ENCODE measurements at regions not wholly inside any gene's neighbourhood (a gene's known extent, or its start where the extent isn't known, plus 50 kb on each side); places are given as distances from the start of the nearest gene placed in this dataset.
"Not testable (repeated sequence)": the region's sequence is repeated elsewhere in the genome, so short reads cannot be mapped to it uniquely, and the experiment has no call there.

DNA sequence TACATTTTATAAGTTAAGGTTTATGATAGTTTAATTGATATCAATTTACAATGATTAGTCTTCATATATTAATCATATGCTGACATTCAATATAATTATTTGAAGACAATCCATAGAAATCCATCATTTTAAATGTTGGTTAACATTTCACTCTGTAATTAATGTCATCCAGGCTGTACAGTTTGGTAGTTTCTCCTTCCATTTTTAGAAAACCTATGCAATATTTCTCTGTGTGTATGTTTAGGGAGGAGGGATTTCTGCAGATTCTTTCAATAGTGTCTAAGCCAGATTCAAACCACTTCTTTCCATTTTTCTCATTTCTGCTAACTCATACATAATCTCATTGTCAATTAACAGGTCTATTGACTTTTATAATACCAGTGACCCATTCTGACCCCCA, 1159.0 kb upstream of the ATXN8OS start:
- no peak for DNase-seq (ENCODE audit: low read depth in 2 of 2)

DNA sequence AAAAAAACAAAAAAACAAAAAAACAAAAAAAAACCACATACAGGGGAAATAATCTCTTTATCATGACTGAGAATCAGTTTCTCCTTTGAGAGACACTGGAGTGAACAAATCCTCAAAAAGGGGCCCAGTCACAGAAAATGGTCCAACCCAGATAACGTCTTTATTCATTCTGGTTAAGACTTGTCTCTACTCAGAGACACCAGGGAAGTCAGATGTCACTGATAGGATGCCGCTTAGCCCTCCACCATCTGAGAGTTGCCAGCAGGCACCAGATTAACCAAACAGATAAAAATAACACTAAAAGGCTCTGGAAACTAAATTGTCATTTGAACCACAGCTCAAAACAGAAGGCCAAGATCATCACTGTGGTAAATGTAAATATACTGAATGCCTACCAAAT, 1163.4 kb upstream of the ATXN8OS start:
- DNase-seq (ENCODE audit: low read depth in 2 of 2): no peak

DNA sequence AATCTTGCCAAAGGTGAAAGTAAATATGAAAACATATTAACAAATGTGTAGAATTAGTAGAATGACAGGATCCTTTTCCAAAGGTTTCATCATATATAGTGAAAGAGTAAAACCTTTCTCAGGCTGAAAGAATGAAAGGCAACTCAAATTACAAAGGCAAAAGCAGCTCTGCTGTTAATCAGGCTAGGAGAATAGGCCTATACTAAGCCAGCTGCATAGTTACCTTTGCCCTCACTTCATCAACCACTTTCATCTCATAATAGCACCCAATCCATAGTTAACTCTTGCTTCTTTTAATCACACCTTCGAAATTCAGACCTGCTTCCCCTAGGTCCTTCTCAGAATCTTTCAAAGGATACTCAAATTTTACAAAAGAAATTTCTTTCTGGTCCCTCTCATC, 1167.6 kb upstream of the ATXN8OS start:
- DNase-seq (ENCODE audit: low read depth in 2 of 2): no peak

DNA sequence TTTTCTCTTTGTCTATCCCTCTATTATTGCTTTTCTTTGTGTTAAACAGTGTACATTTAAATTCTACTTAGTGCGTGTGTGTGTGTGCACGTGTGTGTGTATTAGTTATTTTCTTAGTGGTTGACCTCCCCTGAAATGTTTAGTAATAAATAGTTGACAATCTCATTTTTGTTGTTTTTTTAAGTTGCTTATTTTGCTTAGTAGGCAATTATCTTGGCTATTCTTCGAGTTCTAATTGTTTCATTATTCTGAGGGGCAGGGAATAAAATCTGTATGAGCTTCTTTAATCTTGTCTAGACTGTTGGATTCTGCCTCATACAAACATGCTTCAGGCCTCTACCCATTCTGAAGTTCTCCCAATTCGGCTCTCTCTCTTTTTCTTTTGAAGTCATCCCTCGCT, 1169.0 kb upstream of the ATXN8OS start:
- no peak for DNase-seq (ENCODE audit: low read depth in 2 of 2)

DNA sequence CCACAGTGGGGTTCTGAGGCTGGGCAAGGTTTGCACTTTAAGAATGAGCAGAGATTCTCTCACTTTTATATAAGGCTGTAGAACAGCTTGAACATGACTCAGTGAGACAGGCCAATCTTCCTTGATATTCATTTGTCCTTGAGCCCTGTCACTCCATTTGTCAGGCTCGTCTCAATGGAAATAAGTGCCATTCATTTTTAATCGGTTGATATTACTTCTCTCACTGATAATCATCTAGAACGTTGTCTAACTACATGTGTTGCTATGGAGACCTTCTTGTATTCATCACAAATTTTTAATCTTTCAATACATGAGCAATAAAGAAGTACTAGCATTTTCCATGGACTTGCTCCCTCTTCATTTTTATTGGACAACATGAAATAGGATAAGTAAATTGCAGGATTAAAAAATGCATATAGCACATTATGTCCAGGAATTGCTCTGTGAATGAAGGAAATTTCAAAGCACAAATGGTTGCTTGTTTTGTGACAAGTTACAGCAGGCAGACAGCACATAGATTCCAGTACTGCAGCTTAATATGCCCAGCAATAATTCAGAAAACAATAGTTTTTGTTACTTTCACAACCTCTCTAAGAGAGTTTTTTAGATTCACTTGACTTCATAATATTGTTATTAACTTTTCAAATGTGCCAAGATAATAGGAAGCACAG, 1178.4 kb upstream of the ATXN8OS start:
- no peak for DNase-seq (ENCODE audit: low read depth in 2 of 2)

DNA sequence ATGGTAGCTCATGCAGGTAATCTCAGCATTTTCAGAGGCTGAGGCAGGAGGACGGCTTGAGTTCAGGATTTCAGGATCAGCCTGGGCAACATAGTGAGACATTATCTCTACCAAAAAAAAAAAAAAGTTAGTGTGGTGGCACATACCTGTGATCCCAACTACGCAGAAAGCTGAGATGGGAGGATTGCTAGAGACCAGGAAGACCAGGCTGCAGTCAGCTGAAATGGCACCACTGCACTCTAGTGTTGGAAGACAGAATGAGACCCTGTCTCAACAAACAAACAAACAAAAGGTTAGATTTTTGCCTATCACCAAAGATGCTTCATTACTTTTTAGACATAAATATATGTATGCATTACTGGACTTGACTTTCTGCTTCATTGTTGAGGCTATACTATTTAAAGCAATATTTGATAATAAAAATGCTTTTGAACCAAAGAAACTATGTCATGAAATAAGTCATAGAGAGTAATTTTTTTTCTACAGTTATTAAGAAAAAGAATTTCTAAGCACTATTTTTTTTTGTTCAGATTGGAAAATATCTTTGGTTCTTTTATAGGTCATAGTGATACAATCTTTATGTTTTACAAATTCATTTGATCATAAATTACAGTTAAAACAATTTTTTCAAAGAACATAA, 1180.1 kb upstream of the ATXN8OS start:
- DNase-seq (ENCODE audit: low read depth in 2 of 2): no peak

DNA sequence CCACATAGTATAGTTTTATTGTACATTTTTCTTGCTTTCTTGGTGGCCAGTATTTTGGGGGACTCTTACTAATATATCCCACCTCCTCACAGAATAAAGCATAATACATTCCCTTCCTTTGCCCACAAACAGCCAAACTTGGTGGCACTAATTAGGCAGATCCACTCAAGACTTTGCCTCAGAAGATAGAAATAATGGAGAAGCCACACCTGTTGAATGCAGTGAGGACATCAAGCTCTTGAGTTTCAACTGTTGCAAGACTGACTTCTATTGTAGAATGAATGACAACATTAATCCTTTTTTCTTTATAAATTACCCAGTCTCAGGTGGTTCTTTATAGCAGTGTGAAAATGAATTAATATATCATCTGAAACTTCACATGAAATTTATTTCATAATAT, 1183.6 kb upstream of the ATXN8OS start:
- no peak for DNase-seq (ENCODE audit: low read depth in 2 of 2)

DNA sequence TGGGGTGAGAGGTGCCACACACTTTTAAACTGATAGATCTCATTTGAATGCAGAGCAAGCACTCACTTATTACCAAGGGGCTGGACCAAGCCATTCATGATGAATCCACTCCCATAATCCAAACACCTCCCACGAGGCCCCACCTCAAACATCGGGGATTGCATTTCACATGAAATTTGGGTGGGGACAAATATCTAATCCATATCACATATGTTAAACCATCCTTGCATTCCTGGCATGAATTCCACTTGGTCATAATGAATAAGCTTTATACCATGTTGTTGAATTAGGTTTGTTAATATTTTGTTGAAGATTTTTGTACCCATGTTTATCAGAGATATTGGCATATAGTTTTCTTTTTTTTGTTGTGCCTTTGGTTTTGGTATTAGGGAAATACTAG, 1198.7 kb upstream of the ATXN8OS start:
- no peak for DNase-seq (ENCODE audit: low read depth in 2 of 2)

DNA sequence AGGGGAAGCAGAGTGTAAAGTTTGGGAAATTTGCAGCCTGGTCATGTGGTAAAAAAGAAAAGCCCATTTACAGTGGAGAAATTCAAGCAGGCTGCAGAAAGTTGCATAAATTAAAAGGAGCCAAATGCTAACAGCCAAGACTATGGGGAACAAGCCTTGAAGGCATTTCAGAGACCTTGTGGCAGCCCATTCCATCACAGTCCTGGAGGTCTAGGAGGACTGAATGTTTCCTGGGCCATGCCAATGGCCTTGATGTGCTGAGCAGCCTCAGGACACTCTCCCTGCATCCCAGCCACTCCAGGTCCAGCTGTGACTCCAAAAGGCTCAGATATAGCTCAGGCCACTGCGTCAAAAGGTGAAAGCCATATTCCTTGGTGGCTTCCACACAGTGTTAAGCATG, 1202.4 kb upstream of the ATXN8OS start:
- no peak for DNase-seq (ENCODE audit: low read depth in 2 of 2)

DNA sequence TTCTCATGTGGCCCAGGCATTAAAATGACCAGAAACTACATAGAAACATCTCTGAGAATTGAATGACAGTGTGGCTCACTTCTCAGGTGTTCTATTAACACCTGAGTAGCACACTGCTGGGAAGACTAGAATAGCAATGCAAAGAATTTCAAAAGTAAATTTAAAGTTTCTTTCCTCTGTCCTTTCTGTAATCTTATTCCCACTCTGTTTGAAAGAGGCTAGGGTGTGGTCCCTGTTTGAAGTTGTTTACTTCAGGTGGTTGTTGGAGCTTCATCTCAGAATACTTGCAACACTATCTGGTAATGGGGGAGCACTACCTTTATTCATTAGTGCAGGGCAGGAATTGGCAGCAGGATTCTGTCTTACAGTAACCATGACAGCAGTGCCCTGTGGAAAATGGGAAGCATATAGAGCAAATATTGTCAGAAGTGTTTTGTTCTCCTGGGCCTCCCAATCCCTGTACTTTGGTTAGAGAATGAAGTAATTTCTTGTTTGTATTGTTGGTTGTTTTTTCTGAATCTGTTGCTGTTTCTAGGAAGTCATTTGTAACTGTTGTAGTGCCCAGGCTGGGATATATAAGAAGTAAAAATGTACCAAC, 1210.2 kb upstream of the ATXN8OS start:
- DNase-seq (ENCODE audit: low read depth in 2 of 2): no peak

DNA sequence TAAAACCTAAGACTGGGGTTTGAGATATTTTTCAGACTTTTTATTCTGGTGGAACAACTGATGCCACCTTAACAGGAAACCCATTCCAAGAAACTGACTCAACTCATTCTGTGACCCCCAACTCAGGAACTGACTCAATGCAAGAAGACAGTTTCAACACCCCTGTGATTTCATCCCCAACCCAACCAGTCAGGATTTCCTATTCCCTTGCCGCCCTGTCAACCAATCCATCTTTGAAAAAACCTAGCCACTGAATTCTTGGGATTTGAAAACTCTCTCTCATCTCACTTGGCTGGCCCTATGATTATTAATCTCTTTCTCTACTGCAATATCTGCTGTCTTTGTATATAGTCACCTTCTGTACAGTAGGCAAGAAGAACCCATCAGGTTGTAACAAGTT, 1211.9 kb upstream of the ATXN8OS start:
- no peak for DNase-seq (ENCODE audit: low read depth in 2 of 2)

DNA sequence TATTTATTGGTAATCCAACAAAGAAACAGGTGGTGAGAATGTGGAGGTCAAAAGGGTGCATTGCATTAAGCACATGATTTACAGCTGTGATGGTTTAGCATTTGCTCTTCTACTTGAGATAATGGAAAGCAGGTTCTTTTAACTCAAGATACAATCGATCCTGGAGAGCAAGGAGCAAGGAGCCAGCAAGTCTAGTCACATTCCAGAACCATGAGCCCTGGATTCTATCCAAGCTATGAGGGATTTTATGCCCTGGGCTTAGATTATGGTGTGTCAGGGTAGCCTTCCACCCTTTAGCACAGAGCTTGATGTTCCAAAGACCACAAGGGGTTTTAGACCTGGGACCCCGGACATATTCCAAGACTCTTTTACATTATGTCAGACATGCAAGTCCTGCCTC, 1213.9 kb upstream of the ATXN8OS start:
- DNase-seq (ENCODE audit: low read depth in 2 of 2): not testable (repeated sequence)

DNA sequence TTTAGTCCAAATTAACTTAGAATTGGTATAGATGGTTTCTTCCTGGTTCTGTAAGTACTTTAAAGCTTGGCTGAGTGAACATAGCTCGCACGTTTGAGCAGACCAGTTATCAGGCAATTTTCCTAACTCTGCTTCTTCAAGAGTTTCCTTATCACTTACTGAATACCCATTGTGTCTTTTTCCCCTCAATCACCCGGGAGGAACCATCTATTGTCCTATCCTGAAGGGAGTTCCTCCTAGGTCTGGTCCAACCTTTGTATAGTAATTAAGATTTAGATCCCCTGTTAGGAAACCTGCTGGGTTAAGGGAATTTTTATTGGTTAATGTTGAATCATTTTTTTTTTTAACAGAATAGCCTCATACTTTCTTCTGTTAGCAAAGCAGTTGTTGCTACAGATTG, 1215.0 kb upstream of the ATXN8OS start:
- DNase-seq (ENCODE audit: low read depth in 2 of 2): not testable (repeated sequence)

DNA sequence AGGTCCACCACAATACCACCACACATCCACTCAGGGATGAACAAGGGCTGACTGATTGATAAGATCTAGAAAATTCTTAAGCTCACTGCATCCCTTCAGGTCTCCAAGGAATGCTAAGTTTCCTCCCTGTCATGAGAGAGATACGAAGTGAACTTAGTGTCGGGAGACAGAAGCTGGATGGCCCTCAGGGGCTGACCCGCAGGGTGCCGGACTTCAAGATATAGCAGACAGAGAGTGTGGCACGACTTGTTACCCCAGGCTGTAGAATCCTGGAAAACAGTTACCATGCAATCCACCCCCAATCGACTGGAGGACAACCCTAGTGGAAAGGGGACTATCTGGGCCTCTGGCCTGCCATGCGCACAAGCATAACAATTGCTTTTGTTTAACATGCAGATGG, 1217.5 kb upstream of the ATXN8OS start:
- not testable (repeated sequence) for DNase-seq (ENCODE audit: low read depth in 2 of 2)

DNA sequence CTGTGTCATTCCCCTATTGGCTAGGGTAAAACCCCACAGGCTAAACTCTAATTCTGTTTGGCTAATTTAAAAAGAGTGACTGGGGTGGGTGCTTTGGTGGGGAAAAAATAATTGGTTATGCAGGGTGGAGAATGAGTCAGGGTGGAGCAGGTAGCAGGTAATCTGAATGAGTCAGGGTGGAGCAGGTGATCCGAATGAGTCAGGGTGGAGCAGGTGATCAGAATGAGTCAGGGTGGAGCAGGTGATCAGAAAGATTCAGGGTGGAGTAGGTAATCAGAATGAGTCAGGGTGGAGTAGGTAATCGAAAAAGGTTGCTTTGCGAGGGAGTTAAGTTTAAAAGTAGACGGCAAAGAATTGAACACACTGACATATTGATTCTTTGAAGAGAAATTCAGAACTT, 1218.8 kb upstream of the ATXN8OS start:
- DNase-seq (ENCODE audit: low read depth in 2 of 2): no peak

DNA sequence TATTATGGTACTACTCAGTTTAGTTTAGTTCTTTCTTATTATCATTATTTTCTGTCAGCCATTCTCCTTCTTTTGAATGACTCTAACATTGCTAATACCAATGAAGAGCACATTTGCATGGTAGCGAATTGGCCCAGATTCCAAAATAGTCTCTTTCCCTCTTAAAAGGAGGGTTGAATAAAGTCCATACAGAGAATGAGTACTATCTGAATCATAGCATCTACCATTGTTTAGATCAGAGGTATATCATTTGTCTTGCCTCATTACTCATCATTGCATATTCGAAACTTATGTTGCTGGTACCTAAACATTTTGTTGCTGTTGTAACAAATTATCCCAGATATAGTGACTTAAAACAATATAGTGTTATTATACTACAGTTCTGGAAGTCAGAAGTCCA, 1235.3 kb upstream of the ATXN8OS start:
- no peak for DNase-seq (ENCODE audit: low read depth in 2 of 2)

DNA sequence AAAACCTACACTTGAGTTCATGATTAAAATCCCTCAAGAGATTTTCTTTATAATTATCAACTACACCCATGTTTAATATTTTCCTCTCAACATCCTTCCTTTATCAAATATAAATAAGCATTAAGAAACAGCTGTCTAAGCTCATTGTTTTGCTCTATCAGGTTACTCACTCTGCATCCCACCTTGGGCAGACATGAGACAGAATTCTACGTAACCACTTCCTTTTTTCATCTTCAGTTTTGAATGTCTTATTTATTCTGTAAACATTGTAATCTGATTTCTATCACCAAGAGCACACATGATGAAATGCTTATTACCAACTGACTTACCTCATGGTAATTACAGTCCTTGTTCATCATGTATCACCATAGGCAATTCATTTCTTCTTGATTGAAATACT, 1256.6 kb upstream of the ATXN8OS start:
- no peak for DNase-seq (ENCODE audit: low read depth in 2 of 2)

DNA sequence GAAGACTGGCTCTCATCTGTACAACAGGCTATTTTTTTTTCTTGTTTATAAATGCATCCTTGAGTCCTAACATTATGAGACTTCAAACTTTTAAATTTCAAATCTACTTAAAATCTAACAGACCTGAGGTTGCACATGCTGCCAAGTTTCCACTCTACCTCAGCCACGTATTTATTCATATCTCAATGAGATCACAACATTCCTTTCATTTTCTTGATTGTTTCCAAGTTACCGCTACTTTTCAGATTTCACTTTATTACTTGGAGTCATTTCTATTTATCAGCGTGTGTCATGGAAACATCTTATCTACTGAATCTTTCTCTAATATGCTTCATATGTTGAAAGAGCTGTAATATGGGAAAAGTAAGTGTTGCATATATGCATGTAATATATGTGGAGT, 1257.5 kb upstream of the ATXN8OS start:
- DNase-seq (ENCODE audit: low read depth in 2 of 2): no peak

DNA sequence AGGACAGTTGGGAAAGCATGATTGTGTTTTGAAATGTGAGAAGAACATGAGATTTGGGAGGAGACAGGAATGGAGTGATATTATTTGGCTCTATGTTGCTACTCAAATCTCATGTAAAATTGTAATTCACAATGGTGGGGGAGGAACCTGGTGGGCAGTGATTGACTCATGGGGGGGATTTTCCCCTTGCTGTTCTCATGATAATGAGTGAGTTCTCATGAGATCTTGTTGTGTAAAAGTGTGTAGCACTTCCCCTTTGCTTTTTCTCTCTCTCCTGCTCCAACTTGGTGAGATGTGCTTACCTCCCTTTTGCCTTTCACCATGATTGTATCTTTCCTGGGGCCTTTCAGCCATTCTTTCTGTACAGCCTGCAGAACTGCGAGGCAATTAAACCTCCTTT, 1261.0 kb upstream of the ATXN8OS start:
- no peak for DNase-seq (ENCODE audit: low read depth in 2 of 2)

DNA sequence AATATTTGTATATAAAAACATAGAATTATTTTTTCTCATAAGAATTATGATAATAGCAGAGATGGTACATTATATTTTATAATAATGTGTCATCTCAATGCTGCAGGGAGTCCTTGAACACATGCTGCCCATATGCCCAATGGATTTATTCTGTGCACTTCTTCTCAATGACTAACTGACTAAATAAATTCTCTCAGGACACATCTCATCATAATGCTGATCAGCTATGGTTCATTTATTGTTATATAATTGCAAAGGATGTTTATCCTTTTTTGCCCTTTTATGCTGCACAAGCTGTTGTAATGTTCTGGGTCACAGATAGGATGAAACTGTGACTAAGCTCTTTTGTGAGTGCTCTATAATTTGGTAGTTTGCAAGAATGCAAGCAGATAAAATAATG, 1273.3 kb upstream of the ATXN8OS start:
- no peak for DNase-seq (ENCODE audit: low read depth in 2 of 2)

DNA sequence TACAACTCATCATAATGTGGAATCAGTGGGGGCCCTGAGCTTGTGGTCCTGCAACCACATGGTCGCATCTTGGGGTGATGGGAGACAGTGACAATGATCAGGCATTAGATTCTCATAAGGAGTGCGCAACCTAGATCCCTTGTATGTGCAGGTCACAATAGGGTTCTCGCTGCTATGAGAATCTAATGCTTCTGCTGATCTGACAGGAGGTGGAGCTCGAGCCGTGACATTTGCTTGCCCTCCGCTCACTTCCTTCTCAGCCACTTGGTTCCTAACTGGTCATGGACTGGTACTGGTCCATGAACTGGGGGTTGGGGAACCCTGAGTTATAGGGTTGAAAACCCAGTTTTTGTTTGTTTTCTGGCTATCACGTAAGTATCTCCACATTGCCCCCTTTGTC, 1290.9 kb upstream of the ATXN8OS start:
- no peak for DNase-seq (ENCODE audit: low read depth in 2 of 2)

DNA sequence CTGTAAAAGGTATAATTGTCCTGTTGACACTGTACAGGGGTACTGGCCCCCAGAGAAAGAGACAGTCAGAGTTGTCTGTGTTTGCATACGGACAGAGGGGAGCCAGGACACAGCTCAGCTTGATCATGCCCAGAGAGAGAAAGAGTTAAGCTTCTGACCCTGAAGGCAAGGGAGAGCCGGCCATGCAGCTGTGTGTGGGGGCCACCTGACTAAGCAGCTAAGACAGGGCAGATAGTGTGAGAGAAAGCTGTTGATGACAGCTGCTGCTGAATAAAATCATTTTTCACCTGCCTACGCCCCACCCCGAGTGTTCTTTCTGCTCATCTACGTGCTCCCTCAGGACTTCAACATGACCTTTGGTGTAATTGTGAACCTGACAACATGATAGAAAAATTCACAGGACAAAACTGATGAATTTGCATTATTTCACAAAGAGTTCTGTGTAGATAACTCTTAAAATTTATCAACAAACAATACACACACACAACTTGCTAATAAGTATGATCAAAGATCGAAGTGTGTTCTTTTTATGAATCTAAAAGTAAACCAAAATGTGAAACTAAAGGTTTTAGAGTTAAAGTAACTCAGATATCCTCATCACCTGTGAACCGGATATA, 1294.3 kb upstream of the ATXN8OS start:
- no peak for DNase-seq (ENCODE audit: low read depth in 2 of 2)

DNA sequence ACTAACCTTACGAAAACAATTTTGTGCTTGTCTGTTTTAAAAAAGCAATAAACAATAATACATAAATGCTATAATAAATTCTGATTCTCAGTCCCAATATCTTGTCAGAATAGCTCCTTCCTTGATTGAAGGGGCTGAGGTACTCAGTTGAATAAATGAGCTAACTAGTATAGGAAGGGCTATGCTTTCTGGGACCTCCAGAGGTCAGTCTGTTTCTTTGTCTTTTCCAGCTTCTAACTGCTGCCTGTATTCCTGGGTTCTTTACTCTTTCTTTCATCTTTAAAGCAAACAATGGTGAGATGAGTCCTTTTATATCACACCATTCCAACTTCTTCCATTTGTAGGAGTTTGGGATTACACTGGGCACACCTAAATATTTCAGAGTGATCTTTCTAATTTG, 1297.0 kb upstream of the ATXN8OS start:
- DNase-seq (ENCODE audit: low read depth in 2 of 2): no peak

Data from fibroblast of skin of left biceps (primary cell).